H1 (cell line): ENCODE measurements at regions not wholly inside any gene's neighbourhood (a gene's known extent, or its start where the extent isn't known, plus 50 kb on each side); places are given as distances from the start of the nearest gene placed in this dataset.

Source experiments
- CTCF ChIA-PET: fragments of 300-600 bp; sonication (Branson Sonifier 250); formaldehyde crosslinking; loops from one replicate; lab custom pipeline; 2021; ENCODE audit not compliant: partially characterized antibody; lab: Charles Lee
- POLR2A ChIA-PET: fragments of 300-600 bp; sonication (Branson Sonifier 250); formaldehyde crosslinking; loops from one replicate; lab custom pipeline; 2021; ENCODE audit warnings: inconsistent platforms; ENCODE audit not compliant: partially characterized antibody; lab: Charles Lee
- DNase-seq, 2 experiments: peaks; one replicate each; pipeline versions ENCODE4 v3.0.0 to v3.0.0-alpha.2; 2010 to 2022; ENCODE audit warnings: low spot score in 2 of 2, low read depth in 1 of 2, mixed read lengths in 1 of 2
- FAIRE-seq: peaks from 2 replicates; lab custom pipeline; 2011; peaks lifted over from hg19 to GRCh38; lab: Jason Lieb, UNC
- H2AFZ ChIP-seq: 2 replicates; pipeline ENCODE4 v1.8.1; 2012; ENCODE audit warnings: low read length, inconsistent platforms
- H2AK5ac ChIP-seq: 2 replicates; pipeline ENCODE4 v1.6.1; 2013; ENCODE audit warnings: low read depth, low read length
- H2BK120ac ChIP-seq: replicated peaks from 2 replicates; pipeline ENCODE3; 2013; ENCODE audit warnings: low read depth, low read length, inconsistent platforms
- H2BK12ac ChIP-seq: 2 replicates; pipeline ENCODE4 v1.6.1; 2013; ENCODE audit warnings: low read depth, low read length
- H2BK15ac ChIP-seq: 2 replicates; pipeline ENCODE4 v1.6.1; 2013; ENCODE audit warnings: low read length
- H2BK20ac ChIP-seq: 2 replicates; pipeline ENCODE4 v1.6.1; 2013; ENCODE audit warnings: low read length
- H2BK5ac ChIP-seq: 2 replicates; pipeline ENCODE4 v1.6.1; 2013; ENCODE audit warnings: low read depth, low read length
- H3K14ac ChIP-seq: 2 replicates; pipeline ENCODE4 v1.6.1; 2013; ENCODE audit warnings: inconsistent platforms; ENCODE audit not compliant: insufficient read length
- H3K18ac ChIP-seq: 2 replicates; pipeline ENCODE4 v1.6.1; 2013; ENCODE audit warnings: low read length; ENCODE audit errors: extremely low read depth
- H3K23ac ChIP-seq: 2 replicates; pipeline ENCODE4 v1.6.1; 2013; ENCODE audit warnings: inconsistent platforms; ENCODE audit not compliant: insufficient read length
- H3K23me2 ChIP-seq: 2 replicates; pipeline ENCODE4 v1.6.1; 2013; ENCODE audit warnings: low read depth, low read length
- H3K27ac ChIP-seq: 2 replicates; pipeline ENCODE4 v1.6.1; 2011; ENCODE audit warnings: low read depth, low read length, inconsistent platforms
- H3K27me3 ChIP-seq, 4 experiments: replicated peaks in 1 of 4; 1 replicate in 1 of 4; 2 replicates in 3 of 4; pipeline versions ENCODE4 v1.6.1 to v1.8.1; 2011 to 2013; ENCODE audit warnings: low read length in 3 of 4, mild to moderate bottlenecking in 3 of 4, inconsistent platforms in 2 of 4, mixed read lengths in 2 of 4, moderate library complexity in 1 of 4; ENCODE audit not compliant: control insufficient read depth in 3 of 4, insufficient read depth in 3 of 4; ENCODE audit errors: extremely low read depth in 1 of 4
- H3K36me3 ChIP-seq, 4 experiments: 2 replicates each; pipeline versions ENCODE4 v1.6.1 to v1.8.1; 2011 to 2013; ENCODE audit warnings: mild to moderate bottlenecking in 4 of 4, low read length in 3 of 4, moderate library complexity in 2 of 4, control low read depth in 1 of 4, inconsistent platforms in 1 of 4; ENCODE audit not compliant: insufficient read depth in 4 of 4, control insufficient read depth in 2 of 4
- H3K4ac ChIP-seq: replicated peaks from 2 replicates; pipeline ENCODE3; 2013; ENCODE audit warnings: low read length, low read depth, mixed read lengths, inconsistent platforms; ENCODE audit not compliant: insufficient read length
- H3K4me1 ChIP-seq, 4 experiments: replicated peaks in 1 of 4; 1 replicate in 1 of 4; 2 replicates in 3 of 4; pipeline versions ENCODE4 v1.6.1 to v1.8.1; 2011 to 2013; ENCODE audit warnings: low read length in 3 of 4, inconsistent platforms in 2 of 4, mixed read lengths in 1 of 4; ENCODE audit not compliant: insufficient read depth in 4 of 4, control insufficient read depth in 3 of 4
- H3K4me2 ChIP-seq, 2 experiments: 2 replicates each; pipeline versions ENCODE4 v1.6.1 to v1.8.1; 2011 to 2013; ENCODE audit warnings: low read depth in 2 of 2, low read length in 2 of 2, control low read depth in 1 of 2, inconsistent platforms in 1 of 2, mild to moderate bottlenecking in 1 of 2; ENCODE audit not compliant: insufficient read depth in 1 of 2
- H3K4me3 ChIP-seq, 4 experiments: fragments of 200-600, 300-600 bp in 1 of 4; sonication (generic), shearing (Covaris generic), sonication (Bioruptor Twin) in 1 of 4; 2 replicates each; pipeline versions ENCODE4 v1.5.1 to v1.8.1; 2011 to 2016; ENCODE audit warnings: low read length in 4 of 4, low read depth in 3 of 4, control low read depth in 2 of 4, inconsistent platforms in 2 of 4, mild to moderate bottlenecking in 2 of 4, mixed read lengths in 1 of 4, moderate library complexity in 1 of 4; ENCODE audit not compliant: insufficient read depth in 2 of 4; ENCODE audit errors: extremely low read depth in 1 of 4
- H3K56ac ChIP-seq: replicated peaks from 2 replicates; pipeline ENCODE3; 2013; ENCODE audit warnings: low read depth, mild to moderate bottlenecking, mixed read lengths, low read length, inconsistent platforms; ENCODE audit not compliant: insufficient read length
- H3K79me1 ChIP-seq: 2 replicates; pipeline ENCODE4 v1.6.1; 2013; ENCODE audit warnings: low read depth, low read length, control low read depth
- H3K79me2 ChIP-seq, 2 experiments: 2 replicates each; pipeline versions ENCODE4 v1.6.1 to v1.8.1; 2012 to 2013; ENCODE audit warnings: low read length in 2 of 2, mild to moderate bottlenecking in 2 of 2, inconsistent platforms in 1 of 2; ENCODE audit not compliant: insufficient read depth in 2 of 2, control insufficient read depth in 1 of 2
- H3K9ac ChIP-seq, 4 experiments: replicated peaks in 1 of 4; 1 replicate in 1 of 4; 2 replicates in 3 of 4; pipeline versions ENCODE4 v1.6.1 to v1.8.1; 2011 to 2013; ENCODE audit warnings: low read depth in 3 of 4, low read length in 3 of 4, control low read depth in 2 of 4, mild to moderate bottlenecking in 2 of 4, moderate library complexity in 2 of 4, inconsistent platforms in 1 of 4; ENCODE audit errors: extremely low read depth in 1 of 4
- H3K9me3 ChIP-seq, 2 experiments: 2 replicates each; pipeline versions ENCODE4 v1.6.1 to v1.8.1; 2012 to 2013; ENCODE audit warnings: mild to moderate bottlenecking in 2 of 2, moderate library complexity in 2 of 2, control low read depth in 1 of 2, inconsistent platforms in 1 of 2, low read depth in 1 of 2, low read length in 1 of 2, mixed read lengths in 1 of 2; ENCODE audit not compliant: insufficient read depth in 2 of 2
- H4K20me1 ChIP-seq, 2 experiments: replicated peaks in 1 of 2; 2 replicates each; pipeline versions ENCODE3 to v1.8.1; 2011 to 2013; ENCODE audit warnings: inconsistent platforms in 2 of 2, low read length in 2 of 2, mild to moderate bottlenecking in 1 of 2; ENCODE audit not compliant: insufficient read depth in 2 of 2, control insufficient read depth in 1 of 2
- H4K5ac ChIP-seq: 2 replicates; pipeline ENCODE4 v1.6.1; 2013; ENCODE audit warnings: low read length, low read depth, mixed read lengths, inconsistent platforms; ENCODE audit not compliant: insufficient read length
- H4K8ac ChIP-seq: 2 replicates; pipeline ENCODE4 v1.8.0; 2013; ENCODE audit warnings: mild to moderate bottlenecking, moderate library complexity, low read length, inconsistent platforms; ENCODE audit not compliant: insufficient read depth; ENCODE audit errors: extremely low read depth
- H4K91ac ChIP-seq: replicated peaks from 2 replicates; pipeline ENCODE3; 2013; ENCODE audit warnings: low read length, mixed read lengths, inconsistent platforms; ENCODE audit not compliant: insufficient read length
- ATF3 ChIP-seq: IDR thresholded peaks from 2 replicates; pipeline ENCODE4 v1.6.1; 2011; ENCODE audit warnings: low read depth, mild to moderate bottlenecking, low read length; ENCODE audit not compliant: insufficient read depth
- CHD1 ChIP-seq: IDR thresholded peaks from 2 replicates; pipeline ENCODE4 v1.6.1; 2012; ENCODE audit warnings: low read depth, low read length, improper control_type of control experiment
- CREB1 ChIP-seq: IDR thresholded peaks from 2 replicates; pipeline ENCODE4 v1.6.1; 2012; ENCODE audit warnings: inconsistent platforms
- E2F6 ChIP-seq: IDR thresholded peaks from 2 replicates; pipeline ENCODE4 v1.6.1; 2012; ENCODE audit warnings: inconsistent platforms
- EZH2 ChIP-seq: fragments of 200-600 bp; sonication (generic); IDR thresholded peaks from 2 replicates; pipeline ENCODE4 v1.7.1; 2012; ENCODE audit warnings: low read depth, mild to moderate bottlenecking, moderate library complexity, low read length, inconsistent platforms; ENCODE audit not compliant: severe bottlenecking
- HDAC6 ChIP-seq: IDR thresholded peaks from one replicate; pipeline ENCODE4 v1.7.1; 2012; ENCODE audit warnings: low read depth, mild to moderate bottlenecking, inconsistent platforms, low read length, moderate library complexity
- KDM5A ChIP-seq: fragments of 200-600 bp; IDR thresholded peaks from 2 replicates; pipeline ENCODE4 v1.7.1; 2012; ENCODE audit warnings: mild to moderate bottlenecking, low read length, inconsistent platforms, mixed read lengths
- RXRA ChIP-seq: IDR thresholded peaks from 2 replicates; pipeline ENCODE4 v1.6.1; 2011; ENCODE audit warnings: low read depth, mild to moderate bottlenecking, low read length, moderate library complexity; ENCODE audit not compliant: insufficient read depth
- SAP30 ChIP-seq: fragments of 300-600 bp; sonication (generic); IDR thresholded peaks from 2 replicates; pipeline ENCODE4 v1.7.1; 2012; ENCODE audit warnings: low read length, moderate library complexity, mild to moderate bottlenecking, inconsistent platforms; ENCODE audit not compliant: insufficient read depth, insufficient replicate concordance
- SIRT6 ChIP-seq: IDR thresholded peaks from one replicate; pipeline ENCODE4 v1.7.1; 2012; ENCODE audit warnings: low read length, inconsistent platforms
- TAF7 ChIP-seq: optimal IDR thresholded peaks from 2 replicates; pipeline ENCODE3; 2011; ENCODE audit warnings: low read depth, mild to moderate bottlenecking, inconsistent platforms, low read length, moderate library complexity, borderline replicate concordance
- TEAD4 ChIP-seq: IDR thresholded peaks from 2 replicates; pipeline ENCODE4 v1.6.1; 2012; ENCODE audit warnings: low read depth, low read length, inconsistent platforms, mixed read lengths
- WGBS, 2 experiments: shearing (Covaris generic) in 1 of 2; methylation state at CpG; one replicate each; pipeline versions ENCODE4 v1.1.6 to v1.1.7; 2013 to 2015; ENCODE audit warnings: low lambda C conversion rate in 2 of 2, mixed read lengths in 2 of 2, inconsistent platforms in 1 of 2, low coverage in 1 of 2, missing lambda C conversion rate in 1 of 2; ENCODE audit not compliant: insufficient replicate concordance in 2 of 2, insufficient coverage in 1 of 2, insufficient read length in 1 of 2; ENCODE audit errors: extremely low coverage in 1 of 2, missing lambda C conversion rate in 1 of 2; 5-methylcytosine and 5-hydroxymethylcytosine counted together

- no peak overlapping the region for H2BK5ac ChIP-seq
- peak overlapping the region; percentile 39; the same call in 1 of the 2 replicates for H2AFZ ChIP-seq
- no peaks in the 10 kb centered on the region for H3K79me1 ChIP-seq
- no peak overlapping the region for H2BK20ac ChIP-seq
- no peaks in the 10 kb centered on the region for H3K36me3 ChIP-seq
- no peaks in the 10 kb centered on the region for H3K4me1 ChIP-seq
- no peak overlapping the region for H3K4me3 ChIP-seq
- H2BK120ac ChIP-seq: no peak overlapping the region
- no peak overlapping the region for H4K91ac ChIP-seq
- H3K18ac ChIP-seq: no peak overlapping the region
- no peak overlapping the region for H3K23ac ChIP-seq
- no peak overlapping the region for H3K4me2 ChIP-seq
- H3K23me2 ChIP-seq: no peaks in the 10 kb centered on the region
- 89% methylated on average over 7 of the region's 7 CpGs; no CpG with 5 or more reads in 1 of the 2 experiments for WGBS, 2 experiments
- no peak overlapping the region for H4K8ac ChIP-seq
- no peak overlapping the region for H3K56ac ChIP-seq
- H2BK12ac ChIP-seq: no peak overlapping the region
- H3K79me2 ChIP-seq: no peaks in the 10 kb centered on the region
- no peak overlapping the region for H3K4ac ChIP-seq
- no peak overlapping the region for H3K9ac ChIP-seq
- H2BK15ac ChIP-seq: no peak overlapping the region
- POLR2A ChIA-PET: interaction anchor here (0.6 kb wide), 1 partner anchor 69 kb away, joined by 3 read pairs; no protein-coding TSS in a partner anchor
- H4K5ac ChIP-seq: no peak overlapping the region
- CTCF ChIA-PET: interaction anchor here (1.1 to 6.0 kb wide), 3 partner anchors 11 to 265 kb away, joined by 3 to 43 read pairs (median 3); no protein-coding TSS in a partner anchor
- H3K9me3 ChIP-seq: peaks cover 0 to 5% of the 10 kb centered on the region in 2 experiments; a peak in 2 of 4 replicates
- no peak for DNase-seq
- H4K20me1 ChIP-seq: no peaks in the 10 kb centered on the region
- H2AK5ac ChIP-seq: no peak overlapping the region
- H3K27ac ChIP-seq: no peak overlapping the region
- no peak for FAIRE-seq
- no peaks in the 10 kb centered on the region for H3K27me3 ChIP-seq
- no peak overlapping the region for H3K14ac ChIP-seq
- TF ChIP-seq KDM5A: no peak
- no peak for TF ChIP-seq HDAC6
- TF ChIP-seq CREB1: no peak
- TF ChIP-seq E2F6: no peak
- no peak for TF ChIP-seq SIRT6
- TF ChIP-seq ATF3: no peak
- TF ChIP-seq EZH2: no peak
- TF ChIP-seq RXRA: no peak
- TF ChIP-seq TAF7: no peak
- no peak for TF ChIP-seq TEAD4
- TF ChIP-seq SAP30: no peak
- TF ChIP-seq CHD1: no peak
These were observed 247.8 kb upstream of the PLPP4 start for GRCh38 chr10:120209124-120209762.
